Smooth muscle cell (in vitro differentiated cells): ENCODE measurements at regions not wholly inside any gene's neighbourhood (a gene's known extent, or its start where the extent isn't known, plus 50 kb on each side); places are given as distances from the start of the nearest gene placed in this dataset.

Experiments used
- DNase-seq: peaks from one replicate; lab custom pipeline; 2025; ENCODE audit not compliant: unreplicated experiment; lab: John Stamatoyannopoulos, UW
- H2AFZ ChIP-seq: fragments of 200-600 bp; sonication (generic); 2 replicates; pipeline ENCODE4 v1.6.0; 2016; ENCODE audit warnings: antibody characterized with exemption, low read depth, mild to moderate bottlenecking
- H3F3A ChIP-seq: fragments of 200-600 bp; sonication (generic); 2 replicates; pipeline ENCODE4 v1.6.0; 2017; ENCODE audit warnings: antibody characterized with exemption, low read depth
- H3K27ac ChIP-seq: fragments of 200-600 bp; sonication (generic); 2 replicates; pipeline ENCODE4 v1.5.1; 2016; ENCODE audit warnings: low read depth, mild to moderate bottlenecking
- H3K27me3 ChIP-seq: fragments of 200-600 bp; sonication (generic); 2 replicates; pipeline ENCODE4 v1.6.1; 2016; ENCODE audit warnings: low read depth, mild to moderate bottlenecking
- H3K36me3 ChIP-seq: fragments of 200-600 bp; sonication (generic); 2 replicates; pipeline ENCODE4 v1.5.1; 2016; ENCODE audit warnings: low read depth
- H3K4me1 ChIP-seq: fragments of 200-600 bp; sonication (generic); 2 replicates; pipeline ENCODE4 v1.5.1; 2016; ENCODE audit warnings: low read depth
- H3K4me2 ChIP-seq: fragments of 200-600 bp; sonication (generic); 2 replicates; pipeline ENCODE4 v1.6.0; 2016; ENCODE audit warnings: mild to moderate bottlenecking
- H3K4me3 ChIP-seq: fragments of 200-600 bp; sonication (generic); 2 replicates; pipeline ENCODE4 v1.5.1; 2016; ENCODE audit warnings: mild to moderate bottlenecking
- H3K79me2 ChIP-seq: fragments of 200-600 bp; sonication (generic); 2 replicates; pipeline ENCODE4 v1.6.0; 2016; ENCODE audit warnings: low read depth, mild to moderate bottlenecking
- H3K9ac ChIP-seq: fragments of 200-600 bp; sonication (generic); 2 replicates; pipeline ENCODE4 v1.6.0; 2016; ENCODE audit warnings: low read depth
- H3K9me3 ChIP-seq: fragments of 200-600 bp; sonication (generic); replicated peaks from 2 replicates; pipeline ENCODE4 v1.5.1; 2016; ENCODE audit warnings: low read depth
- H4K20me1 ChIP-seq: fragments of 200-600 bp; sonication (generic); 2 replicates; pipeline ENCODE4 v1.6.0; 2016; ENCODE audit warnings: low read depth
- CTCF ChIP-seq: fragments of 200-600 bp; sonication (generic); IDR thresholded peaks from 2 replicates; pipeline ENCODE4 v1.5.1; 2017; ENCODE audit warnings: borderline replicate concordance, mild to moderate bottlenecking, antibody characterized with exemption; ENCODE audit not compliant: insufficient read depth, poor library complexity, severe bottlenecking
- WGBS: methylation state at CpG from one replicate; pipeline ENCODE4 v1.1.7; 2016; ENCODE audit warnings: low lambda C conversion rate; 5-methylcytosine and 5-hydroxymethylcytosine counted together

GRCh38 chr2:3099860-3100234, 277.8 kb downstream of the EIPR1 start:
- no peaks in the 10 kb centered on the region for H3K79me2 ChIP-seq
- no peak for TF ChIP-seq CTCF
- H4K20me1 ChIP-seq, result no peaks in the 10 kb centered on the region
- 95% methylated on average over 12 of the region's 12 CpGs for WGBS
- no peak overlapping the region for H3K27ac ChIP-seq
- H3K9me3 ChIP-seq, result no peaks in the 10 kb centered on the region
- no peak for DNase-seq
- H3K4me3 ChIP-seq, result no peak overlapping the region
- no peaks in the 10 kb centered on the region for H3K36me3 ChIP-seq
- H3K4me1 ChIP-seq, result no peaks in the 10 kb centered on the region
- no peak overlapping the region for H2AFZ ChIP-seq
- H3K9ac ChIP-seq, result no peak overlapping the region
- H3K27me3 ChIP-seq, result no peaks in the 10 kb centered on the region
- no peak overlapping the region for H3K4me2 ChIP-seq
- H3F3A ChIP-seq, result no peaks in the 10 kb centered on the region

GRCh38 chr2:3099145-3099859, 278.3 kb downstream of the EIPR1 start:
- 96% methylated on average over 6 of the region's 6 CpGs for WGBS
- no peak overlapping the region for H3K4me3 ChIP-seq
- no peaks in the 10 kb centered on the region for H3K36me3 ChIP-seq
- H3F3A ChIP-seq, result no peaks in the 10 kb centered on the region
- TF ChIP-seq CTCF, result no peak
- no peak overlapping the region for H2AFZ ChIP-seq
- no peak overlapping the region for H3K9ac ChIP-seq
- H3K4me1 ChIP-seq, result no peaks in the 10 kb centered on the region
- no peak overlapping the region for H3K27ac ChIP-seq
- H3K9me3 ChIP-seq, result no peaks in the 10 kb centered on the region
- H4K20me1 ChIP-seq, result no peaks in the 10 kb centered on the region
- no peak overlapping the region for H3K4me2 ChIP-seq
- DNase-seq, result no peak
- H3K27me3 ChIP-seq, result no peaks in the 10 kb centered on the region
- H3K79me2 ChIP-seq, result no peaks in the 10 kb centered on the region

GRCh38 chr2:3098231-3098630, 279.4 kb downstream of the EIPR1 start:
- Histone ChIP-seq H3K9ac (no peak overlapping the region), H3F3A (no peaks in the 10 kb centered on the region), H3K4me1 (no peaks in the 10 kb centered on the region), H3K79me2 (no peaks in the 10 kb centered on the region), H3K4me2 (no peak overlapping the region), H3K36me3 (no peaks in the 10 kb centered on the region), H3K9me3 (no peaks in the 10 kb centered on the region), H4K20me1 (no peaks in the 10 kb centered on the region), H3K27me3 (no peaks in the 10 kb centered on the region), H3K27ac (no peak overlapping the region), H3K4me3 (no peak overlapping the region), H2AFZ (no peak overlapping the region)
- 91% methylated on average over 2 of the region's 2 CpGs for WGBS
- TF ChIP-seq CTCF, result no peak
- no peak for DNase-seq

- DNase-seq, result no peak
- Histone ChIP-seq H3K4me2 (no peak overlapping the region), H3K9me3 (no peaks in the 10 kb centered on the region), H3K4me3 (no peak overlapping the region), H3K36me3 (no peaks in the 10 kb centered on the region), H4K20me1 (no peaks in the 10 kb centered on the region), H3K4me1 (no peaks in the 10 kb centered on the region), H3F3A (no peaks in the 10 kb centered on the region), H3K27me3 (no peaks in the 10 kb centered on the region), H3K79me2 (no peaks in the 10 kb centered on the region), H2AFZ (no peak overlapping the region), H3K9ac (no peak overlapping the region), H3K27ac (no peak overlapping the region)
- no peak for TF ChIP-seq CTCF
- 97% methylated on average over 9 of the region's 9 CpGs for WGBS
These were observed 279.8 kb downstream of the EIPR1 start for GRCh38 chr2:3097804-3098203.
